LNCaP clone FGC (cell line): ENCODE measurements at regions not wholly inside any gene's neighbourhood (a gene's known extent, or its start where the extent isn't known, plus 50 kb on each side); places are given as distances from the start of the nearest gene placed in this dataset.
"Not testable (repeated sequence)": the region's sequence is repeated elsewhere in the genome, so short reads cannot be mapped to it uniquely, and the experiment has no call there.

ENCODE experiments used
- DNase-seq: peaks from one replicate; pipeline ENCODE4 v3.0.0-alpha.2; 2011; ENCODE audit warnings: low read depth
- H3K4me3 ChIP-seq: 2 replicates; pipeline ENCODE4 v1.5.1; 2011; ENCODE audit warnings: mild to moderate bottlenecking, low read depth, low read length, control low read depth
- TF ChIP-seq, protein P1 (sequence below): IDR thresholded peaks from 2 replicates; pipeline ENCODE4 v1.5.1; 2012; ENCODE audit warnings: mild to moderate bottlenecking; ENCODE audit not compliant: control insufficient read depth, insufficient read depth; ENCODE audit errors: extremely low read depth

DNA sequence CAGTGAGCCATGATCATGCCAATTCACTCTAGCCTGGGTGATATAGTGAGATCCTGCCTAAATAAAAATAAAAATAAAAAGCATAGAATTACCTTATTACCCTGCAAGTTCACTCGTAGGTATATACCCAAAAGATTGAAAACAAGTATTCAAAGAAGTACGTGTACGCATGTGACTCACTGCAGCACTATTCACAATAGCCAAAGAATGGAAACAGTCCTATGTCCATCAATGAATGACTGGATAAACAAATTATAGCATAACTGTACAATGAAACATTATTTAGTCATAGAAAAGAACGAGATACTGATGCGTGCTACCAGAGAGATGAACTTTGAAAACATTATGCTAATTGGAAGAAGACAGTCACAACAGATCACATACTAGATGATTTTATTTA lies 204.6 kb upstream of the DIAPH2 start:
- DNase-seq, result no peak
- no peak overlapping the region for H3K4me3 ChIP-seq
- TF ChIP-seq, protein P1, sequence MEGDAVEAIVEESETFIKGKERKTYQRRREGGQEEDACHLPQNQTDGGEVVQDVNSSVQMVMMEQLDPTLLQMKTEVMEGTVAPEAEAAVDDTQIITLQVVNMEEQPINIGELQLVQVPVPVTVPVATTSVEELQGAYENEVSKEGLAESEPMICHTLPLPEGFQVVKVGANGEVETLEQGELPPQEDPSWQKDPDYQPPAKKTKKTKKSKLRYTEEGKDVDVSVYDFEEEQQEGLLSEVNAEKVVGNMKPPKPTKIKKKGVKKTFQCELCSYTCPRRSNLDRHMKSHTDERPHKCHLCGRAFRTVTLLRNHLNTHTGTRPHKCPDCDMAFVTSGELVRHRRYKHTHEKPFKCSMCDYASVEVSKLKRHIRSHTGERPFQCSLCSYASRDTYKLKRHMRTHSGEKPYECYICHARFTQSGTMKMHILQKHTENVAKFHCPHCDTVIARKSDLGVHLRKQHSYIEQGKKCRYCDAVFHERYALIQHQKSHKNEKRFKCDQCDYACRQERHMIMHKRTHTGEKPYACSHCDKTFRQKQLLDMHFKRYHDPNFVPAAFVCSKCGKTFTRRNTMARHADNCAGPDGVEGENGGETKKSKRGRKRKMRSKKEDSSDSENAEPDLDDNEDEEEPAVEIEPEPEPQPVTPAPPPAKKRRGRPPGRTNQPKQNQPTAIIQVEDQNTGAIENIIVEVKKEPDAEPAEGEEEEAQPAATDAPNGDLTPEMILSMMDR, result no peak

DNA sequence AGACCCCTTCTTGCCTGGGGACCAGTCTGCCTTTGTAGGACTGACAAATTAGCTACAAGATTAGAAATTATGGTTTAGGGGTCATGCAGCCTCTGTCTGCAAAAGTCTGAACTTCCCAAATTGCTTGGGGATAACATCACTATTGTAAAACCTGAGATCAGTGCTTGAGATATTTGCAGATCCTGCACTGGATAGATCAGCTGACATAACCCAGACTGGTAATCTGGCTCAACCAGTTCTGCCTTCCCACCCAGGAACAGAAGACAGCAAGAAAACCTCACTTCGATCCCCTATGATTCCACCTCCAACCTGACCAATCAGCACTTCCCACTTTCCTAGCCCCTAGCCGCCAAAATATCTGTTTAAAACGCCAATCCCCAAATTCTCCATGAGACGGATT lies 202.8 kb upstream of the DIAPH2 start:
- TF ChIP-seq, protein P1, result no peak
- no peak overlapping the region for H3K4me3 ChIP-seq
- DNase-seq, result peak; percentile 4

DNA sequence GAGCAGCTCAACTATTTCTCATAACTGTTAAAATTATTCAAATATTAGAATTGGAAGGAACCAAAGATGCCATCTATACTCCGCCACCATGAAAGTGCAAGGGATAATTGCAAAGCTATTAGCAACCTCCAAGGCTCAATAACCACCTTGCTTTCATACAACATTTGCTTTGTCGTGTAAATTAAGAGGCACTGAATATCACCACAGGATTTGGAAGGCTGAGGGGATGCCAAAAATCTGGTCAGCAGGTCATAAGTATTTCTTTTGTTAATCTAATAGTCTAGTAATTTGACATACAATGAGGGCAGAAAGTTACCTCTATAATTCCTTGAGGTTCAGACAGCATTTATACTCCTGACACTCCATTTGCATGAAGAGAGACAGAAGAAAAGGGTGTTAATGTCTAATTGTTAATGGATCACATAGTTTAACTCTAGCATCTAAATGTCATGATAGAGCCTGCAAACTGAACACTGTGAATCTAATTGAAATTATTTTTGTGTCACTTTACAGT lies 200.9 kb upstream of the DIAPH2 start:
- TF ChIP-seq, protein P1, result no peak
- H3K4me3 ChIP-seq, result no peak overlapping the region
- DNase-seq, result no peak

DNA sequence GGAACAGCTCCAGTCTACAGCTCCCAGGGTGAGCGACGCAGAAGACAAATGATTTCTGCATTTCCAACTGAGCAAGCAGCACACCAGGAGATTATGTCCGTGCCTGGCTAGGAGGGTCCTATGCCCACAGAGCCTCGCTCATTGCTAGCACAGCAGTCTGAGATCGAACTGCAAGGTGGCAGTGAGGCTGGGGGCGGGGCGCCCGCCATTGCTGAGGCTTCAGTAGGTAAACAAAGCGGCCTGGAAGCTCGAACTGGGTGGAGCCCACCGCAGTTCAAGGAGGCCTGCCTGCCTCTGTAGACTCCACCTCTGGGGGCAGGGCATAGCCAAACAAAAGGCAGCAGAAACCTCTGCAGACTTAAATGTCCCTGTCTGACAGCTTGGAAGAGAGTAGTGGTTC lies 198.0 kb upstream of the DIAPH2 start:
- DNase-seq, result not testable (repeated sequence)

DNA sequence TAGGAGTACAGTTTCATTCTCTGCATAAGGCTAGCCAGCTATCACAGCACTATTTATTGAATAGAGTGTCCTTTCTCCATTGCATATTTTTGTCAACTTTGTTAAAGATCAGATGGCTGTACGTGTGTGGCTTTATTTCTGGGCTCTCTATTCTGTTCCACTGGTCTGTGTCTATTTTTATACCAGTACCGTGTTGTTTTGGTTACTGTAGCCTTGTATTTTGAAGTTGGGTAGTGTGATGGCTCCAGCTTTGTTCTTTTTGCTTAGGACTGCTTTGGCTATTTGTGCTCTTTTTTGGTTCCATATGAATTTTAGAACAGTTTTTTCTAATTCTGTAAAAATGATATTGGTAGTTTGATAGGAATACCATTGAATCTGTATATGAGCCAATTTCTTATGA lies 182.1 kb upstream of the DIAPH2 start:
- TF ChIP-seq, protein P1, result no peak
- no peak for DNase-seq

More for the DNA sequence above, 198.0 kb upstream of the DIAPH2 start:
- not testable (repeated sequence) for H3K4me3 ChIP-seq

DNA sequence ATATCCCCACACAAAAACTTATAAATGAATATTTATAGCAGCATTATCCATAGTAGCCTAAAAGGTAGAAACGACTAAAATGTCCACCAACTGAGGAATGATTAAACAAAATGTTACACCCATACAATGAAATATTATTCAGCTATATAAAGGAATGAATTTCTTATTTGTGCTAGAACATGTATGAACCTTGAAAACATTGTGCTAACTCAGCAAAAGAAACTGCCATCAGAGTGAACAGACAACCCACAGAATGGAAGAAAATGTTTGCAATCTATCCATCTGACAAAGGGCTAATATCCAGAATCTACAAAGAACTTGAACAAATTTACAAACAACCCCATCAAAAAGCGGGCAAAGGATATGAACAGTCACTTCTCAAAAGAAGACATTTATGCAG lies 155.3 kb upstream of the DIAPH2 start:
- H3K4me3 ChIP-seq, DNase-seq: not testable (repeated sequence)

More for the DNA sequence above, 182.1 kb upstream of the DIAPH2 start:
- no peak overlapping the region for H3K4me3 ChIP-seq

DNA sequence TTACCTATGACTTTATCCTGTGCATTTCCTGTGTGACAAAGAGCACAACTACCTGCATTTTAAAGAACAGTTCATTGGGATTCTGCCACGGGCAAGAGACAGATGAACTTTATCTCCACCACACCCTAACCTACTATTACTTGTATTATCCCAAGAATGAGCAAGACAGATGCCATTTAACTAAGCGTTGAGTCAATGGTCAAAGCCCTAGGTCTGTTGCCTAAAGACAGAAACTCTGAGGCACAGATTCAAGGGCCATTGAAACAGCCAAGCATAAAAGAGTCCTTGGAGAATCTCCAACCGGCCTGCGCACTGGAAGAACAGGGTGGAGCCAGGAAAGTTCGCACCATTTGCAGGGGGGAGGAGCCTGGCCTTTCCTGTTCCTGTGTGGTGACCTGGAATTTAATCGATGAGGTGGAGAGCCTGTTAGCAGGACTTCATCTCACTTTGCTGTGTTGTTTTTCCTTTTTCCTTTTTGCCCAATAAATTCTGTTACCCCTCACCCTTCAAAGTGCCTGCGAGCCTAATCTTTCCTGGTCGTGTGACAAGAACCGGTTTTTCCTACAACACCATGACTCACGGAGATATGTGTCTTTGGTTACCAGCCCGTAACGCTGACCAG lies 146.4 kb upstream of the DIAPH2 start:
- no peak overlapping the region for H3K4me3 ChIP-seq
- no peak for DNase-seq
- TF ChIP-seq, protein P1, result no peak

DNA sequence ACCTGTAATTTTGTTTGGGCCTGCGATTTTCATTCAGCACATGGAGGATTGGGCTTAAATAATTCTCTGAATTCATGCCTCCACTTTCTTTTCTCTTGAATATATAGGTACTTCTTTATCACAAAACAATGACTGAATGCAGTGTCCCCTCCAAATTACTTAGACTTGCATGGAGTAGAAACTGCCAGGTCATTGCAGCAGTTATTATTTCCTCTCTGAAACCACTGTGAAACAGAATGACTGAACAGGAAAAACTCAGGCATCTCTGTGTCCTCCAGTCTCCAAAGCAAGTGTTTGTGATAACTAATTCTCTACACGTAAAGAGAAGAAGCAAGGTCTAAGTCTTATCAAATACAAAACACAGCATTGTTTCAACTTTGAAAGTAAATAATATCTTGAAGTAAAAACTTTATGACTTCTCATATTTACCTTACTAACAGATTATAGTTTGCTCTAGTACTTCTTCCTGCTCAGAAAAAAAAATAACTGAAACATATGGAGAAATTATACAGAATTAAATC lies 144.5 kb upstream of the DIAPH2 start:
- no peak overlapping the region for H3K4me3 ChIP-seq
- TF ChIP-seq, protein P1, result no peak
- no peak for DNase-seq
